ENCODE measurements at regions not wholly inside any gene's neighbourhood (a gene's known extent, or its start where the extent isn't known, plus 50 kb on each side); places are given as distances from the start of the nearest gene placed in this dataset.

GRCh38 chr11:121808096-121808495, 307.9 kb downstream of the BLID start:
- TF ChIP-seq POLR2AphosphoS5 (IDR thresholded peaks at IDR 0.05; ENCODE audit: borderline replicate concordance, low read depth, low read length) = no peak
- no peak for TF ChIP-seq EZH2 (IDR thresholded peaks at IDR 0.05)
- TF ChIP-seq FOXP2 (optimal IDR thresholded peaks at IDR 0.05; ENCODE audit: control extremely low read depth, extremely low read length, insufficient read depth) = no peak

Data from SK-N-MC (cell line).